ENCODE measurements at regions not wholly inside any gene's neighbourhood (a gene's known extent, or its start where the extent isn't known, plus 50 kb on each side); places are given as distances from the start of the nearest gene placed in this dataset.

DNA sequence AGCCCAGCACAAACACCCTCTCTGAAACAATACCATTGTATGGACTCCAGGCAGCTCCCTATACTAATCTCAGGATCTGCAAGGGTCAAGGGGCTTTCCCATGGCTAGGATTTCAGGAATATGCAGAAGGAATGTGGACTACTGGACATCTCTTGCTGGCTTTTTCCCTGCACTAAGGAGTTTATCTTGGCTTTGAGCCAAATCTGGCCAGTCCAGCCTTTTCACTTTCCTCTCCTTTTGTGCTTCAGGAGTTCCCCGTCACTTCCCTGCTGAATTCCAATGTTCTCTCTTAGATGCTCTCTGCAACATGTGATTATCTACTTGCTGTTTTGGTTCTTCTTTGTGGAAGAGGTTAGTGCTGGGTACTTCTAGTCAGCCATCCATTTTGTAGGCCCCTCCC lies 568.2 kb downstream of the HDGFL1 start:
- TF ChIP-seq POLR2AphosphoS5 (IDR thresholded peaks at IDR 0.05; ENCODE audit: low read depth, low read length) (no peak), POLR2A (IDR thresholded peaks at IDR 0.05; ENCODE audit: borderline replicate concordance, extremely low read depth, insufficient read depth, insufficient read length) (no peak)
